HG02610 (cell line): ENCODE measurements at regions not wholly inside any gene's neighbourhood (a gene's known extent, or its start where the extent isn't known, plus 50 kb on each side); places are given as distances from the start of the nearest gene placed in this dataset.
"Not testable (repeated sequence)": the region's sequence is repeated elsewhere in the genome, so short reads cannot be mapped to it uniquely, and the experiment has no call there.

Experiments used
- ATAC-seq: cut with Tn5 transposase; IDR thresholded peaks from one replicate; pipeline ENCODE4 v1.9.1; 2021; ENCODE audit warnings: mild to moderate bottlenecking, moderate library complexity; ENCODE audit not compliant: unreplicated experiment

DNA sequence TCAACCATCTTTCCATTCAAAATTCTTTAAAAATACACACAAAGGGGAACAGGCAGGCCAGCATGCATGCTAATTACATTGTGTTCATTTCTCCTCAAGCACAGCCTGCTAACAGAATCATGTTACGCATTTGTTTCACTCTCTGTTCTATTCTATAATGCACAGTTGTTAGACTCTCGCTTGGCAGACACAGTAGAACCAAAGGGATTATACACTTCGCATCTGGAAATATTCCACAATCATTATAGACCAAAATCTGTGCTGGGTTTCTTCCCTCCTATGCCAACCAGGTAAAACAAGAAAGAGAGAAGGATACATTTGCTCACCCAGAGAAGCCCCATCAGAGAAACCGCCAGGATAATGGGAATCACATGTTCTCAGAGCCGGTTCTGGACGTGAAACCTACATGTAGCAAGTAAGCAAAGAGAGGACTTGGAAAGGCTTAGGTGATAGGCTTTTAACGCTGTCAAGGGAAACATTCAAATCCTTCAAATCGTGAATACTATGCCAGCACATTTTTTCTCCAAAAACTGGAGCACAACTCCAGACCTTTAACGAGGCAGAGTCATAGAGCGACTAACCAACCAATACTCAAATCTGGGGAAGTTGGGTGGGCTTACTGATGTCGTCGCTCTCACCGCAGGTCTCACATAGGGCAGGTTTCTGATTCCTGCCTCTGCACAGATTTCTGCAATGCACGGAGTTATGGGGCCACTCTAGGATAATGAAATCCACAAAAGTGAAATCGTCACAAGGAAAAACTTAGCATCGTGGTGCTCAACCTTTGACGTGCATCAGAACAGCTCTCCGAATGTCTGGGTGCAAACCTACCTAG, 380.5 kb upstream of the AUTS2 start:
- no peak for ATAC-seq

DNA sequence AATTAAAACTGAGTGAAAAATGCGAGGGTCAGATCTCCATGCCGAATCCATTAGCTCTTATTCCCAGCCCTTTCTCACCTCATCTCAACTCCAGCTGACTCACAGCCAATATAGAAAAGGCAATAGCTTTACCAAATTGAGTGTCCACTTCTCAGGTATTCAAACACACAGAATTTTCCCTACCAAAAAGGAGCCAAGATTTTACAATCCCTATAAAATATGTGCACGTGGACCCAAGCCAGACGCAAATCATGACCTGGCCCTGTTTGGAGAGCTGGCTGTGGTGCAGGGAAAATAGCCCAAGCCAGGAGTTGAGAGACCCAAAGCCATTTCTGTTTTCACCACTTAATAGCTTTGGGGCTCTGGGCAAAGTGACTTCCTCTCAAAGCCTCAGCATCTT, 379.7 kb upstream of the AUTS2 start:
- ATAC-seq, result no peak

DNA sequence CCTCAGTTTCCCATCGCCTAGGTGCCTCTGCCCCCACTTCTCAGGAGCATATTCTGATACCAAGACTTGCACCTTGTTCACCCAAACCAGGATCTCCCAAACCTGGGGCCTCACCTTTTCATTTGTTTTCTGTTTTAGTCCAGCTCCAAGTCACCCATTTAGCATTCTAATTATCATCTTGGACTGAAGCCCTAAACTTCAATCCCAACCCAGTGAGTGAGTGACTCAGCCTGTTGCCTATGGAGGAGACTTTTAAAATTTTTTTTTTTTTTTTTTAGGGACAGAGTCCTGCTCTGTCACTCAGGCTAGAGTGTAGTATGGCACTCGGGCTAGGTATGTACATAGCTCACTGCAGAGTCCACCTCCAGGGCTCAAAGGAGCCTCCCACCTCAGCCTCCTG, 378.9 kb upstream of the AUTS2 start:
- no peak for ATAC-seq

DNA sequence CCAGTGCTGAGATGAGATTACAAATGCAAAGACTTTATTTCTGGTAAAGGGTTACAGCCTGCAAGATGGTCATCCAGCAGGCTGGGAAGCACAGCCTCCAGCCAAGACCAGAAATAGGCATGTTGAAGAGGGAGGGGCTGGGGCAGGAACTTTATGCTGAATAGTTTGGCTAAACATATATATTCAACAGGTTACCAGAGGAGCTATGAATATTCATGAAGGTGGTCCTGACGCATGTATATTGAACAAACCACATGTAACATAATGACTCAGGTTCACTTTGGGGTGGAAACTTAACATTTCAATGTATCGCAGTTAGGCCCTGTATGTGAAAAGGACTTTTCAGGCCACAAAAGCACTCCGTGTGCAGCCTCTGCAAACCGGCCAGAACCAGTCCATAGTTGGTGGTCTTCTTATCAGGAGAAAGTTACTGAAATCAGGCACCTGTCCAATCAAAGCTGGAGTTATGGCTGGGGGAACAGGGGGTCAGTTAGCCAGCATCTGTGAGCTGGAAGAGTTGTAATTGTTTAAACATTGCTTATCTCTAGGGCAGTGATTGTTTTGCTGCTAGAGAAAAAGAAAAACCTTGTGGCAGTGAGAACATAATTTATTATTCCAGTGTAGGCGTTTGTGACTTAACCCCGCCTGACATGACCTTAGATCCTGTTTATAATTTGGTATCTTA, 372.9 kb upstream of the AUTS2 start:
- no peak for ATAC-seq

DNA sequence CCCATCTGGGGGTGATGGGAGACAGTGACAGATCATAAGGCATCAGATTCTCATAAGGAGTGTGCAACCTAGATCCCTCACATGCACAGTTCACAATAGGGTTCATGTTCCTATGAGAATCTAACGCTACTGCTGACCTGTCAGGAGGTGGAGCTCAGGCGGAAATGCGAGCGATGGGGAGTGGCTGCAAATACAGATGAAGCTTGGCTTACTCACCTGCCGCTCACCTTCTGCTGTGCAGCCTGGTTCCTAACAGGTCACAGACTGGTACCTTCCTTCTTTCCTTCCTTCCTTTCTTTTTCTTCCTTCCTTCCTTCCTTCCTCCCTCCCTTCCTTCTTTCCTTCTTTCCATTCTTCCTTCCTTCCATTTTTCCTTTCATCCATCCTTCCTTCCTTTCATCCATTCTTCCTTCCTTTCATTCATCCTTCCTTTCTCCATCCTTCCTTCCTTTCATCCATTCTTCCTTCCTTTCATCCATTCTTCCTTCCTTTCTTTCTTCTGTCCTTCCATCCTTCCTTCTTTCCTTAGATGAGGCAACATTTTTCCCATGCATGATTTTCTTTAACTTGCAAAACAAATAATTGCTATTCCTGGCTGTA, 370.0 kb upstream of the AUTS2 start:
- no peak for ATAC-seq

DNA sequence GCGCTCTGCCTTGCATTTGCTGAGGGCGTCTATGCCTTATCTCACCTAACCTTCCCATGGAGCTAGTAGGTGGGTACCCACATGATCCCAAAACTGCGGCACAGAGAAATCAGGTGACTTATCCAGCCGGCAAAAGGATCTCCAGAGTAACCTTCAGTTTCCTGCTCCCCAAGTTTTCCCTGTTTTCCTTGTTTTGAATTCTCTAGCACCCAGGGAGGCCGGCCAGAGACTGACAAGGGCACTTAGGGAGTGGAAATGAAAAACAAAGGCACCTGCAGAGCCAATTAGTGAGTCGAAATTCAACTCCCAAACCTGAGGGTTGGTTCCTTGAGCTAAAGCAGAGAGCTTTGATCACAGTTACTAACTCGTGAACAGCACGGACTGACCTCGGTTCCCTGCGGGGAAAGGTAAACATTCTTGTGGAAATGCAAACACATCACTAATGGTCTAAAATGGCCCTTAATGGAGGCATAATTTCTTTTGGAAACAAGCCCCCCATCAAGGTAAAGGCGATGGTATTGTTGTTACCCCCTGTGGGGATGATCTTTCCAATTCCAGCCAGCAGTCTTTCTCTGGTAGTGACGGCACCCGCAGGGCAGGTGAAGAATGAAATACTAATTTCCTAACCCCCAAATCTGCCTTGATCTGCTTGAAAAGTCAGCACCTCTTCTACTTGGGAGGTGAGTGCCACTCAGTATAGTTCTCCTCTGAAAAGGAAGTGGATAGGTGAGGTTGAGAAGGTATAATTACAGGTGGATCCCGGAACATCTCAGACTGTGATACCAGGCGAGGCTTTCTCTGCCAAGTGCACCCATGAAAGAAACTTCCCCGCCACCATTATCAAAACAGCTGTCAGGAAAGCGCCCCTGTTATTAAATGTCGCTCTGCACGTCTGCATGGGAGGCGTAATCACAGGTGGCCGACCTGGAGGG, 365.6 kb upstream of the AUTS2 start:
- no peak for ATAC-seq

DNA sequence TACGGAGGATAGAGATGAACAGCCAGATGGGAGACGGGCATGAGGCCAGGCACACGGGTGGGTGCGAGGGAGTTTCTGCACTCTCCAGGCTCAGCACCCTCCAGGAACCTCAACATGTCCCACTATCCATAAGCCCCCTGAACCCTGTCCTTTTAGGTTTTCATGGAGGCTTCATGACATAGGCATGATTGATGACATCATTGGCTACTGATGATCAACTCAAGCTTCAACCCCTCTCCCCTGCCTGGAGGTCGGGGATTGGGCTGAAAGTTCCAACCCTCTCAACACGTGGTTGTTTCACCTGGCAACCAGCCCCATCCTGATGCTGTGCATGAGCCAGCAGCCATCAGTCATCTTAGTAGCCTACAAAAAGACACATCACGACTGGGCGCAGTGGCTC, 360.7 kb upstream of the AUTS2 start:
- ATAC-seq, result no peak

DNA sequence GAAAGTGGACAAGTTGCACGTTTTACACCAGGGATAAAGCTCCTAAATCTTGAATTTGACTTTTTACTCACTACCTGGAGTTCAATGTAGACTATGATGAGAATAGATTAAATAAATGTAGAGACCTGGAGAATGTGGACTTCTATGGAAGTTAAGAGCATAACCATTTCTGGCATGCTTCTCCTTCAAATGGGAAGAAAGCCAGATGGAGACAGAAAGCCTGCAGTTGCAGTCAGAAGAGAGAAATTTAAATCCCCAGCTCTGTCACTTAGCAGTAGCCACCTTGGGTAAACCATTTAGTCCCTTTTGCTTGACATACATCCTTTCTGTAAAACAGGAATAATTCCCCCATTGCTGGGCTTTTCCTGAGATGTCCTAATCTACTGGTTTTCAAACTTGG, 355.3 kb upstream of the AUTS2 start:
- ATAC-seq, result no peak

DNA sequence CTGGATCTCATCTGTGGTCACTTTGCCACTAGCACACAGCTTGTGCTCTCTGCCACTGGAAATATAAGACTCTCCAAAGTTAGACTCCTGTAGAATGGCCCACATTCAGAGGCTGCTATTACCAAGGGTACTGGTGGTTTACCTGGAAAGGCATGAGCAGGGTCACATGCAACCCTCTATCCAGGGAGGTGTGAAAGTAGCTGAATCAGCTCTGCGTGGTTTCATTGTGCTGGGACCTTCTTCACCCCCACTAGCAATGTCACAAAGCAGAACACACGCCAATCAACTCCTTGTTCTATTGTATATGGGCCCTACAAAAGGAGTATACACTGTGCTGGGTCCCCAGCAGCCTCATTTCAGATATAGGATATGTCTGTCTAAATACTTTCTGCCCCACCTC, 353.6 kb upstream of the AUTS2 start:
- ATAC-seq, result no peak

DNA sequence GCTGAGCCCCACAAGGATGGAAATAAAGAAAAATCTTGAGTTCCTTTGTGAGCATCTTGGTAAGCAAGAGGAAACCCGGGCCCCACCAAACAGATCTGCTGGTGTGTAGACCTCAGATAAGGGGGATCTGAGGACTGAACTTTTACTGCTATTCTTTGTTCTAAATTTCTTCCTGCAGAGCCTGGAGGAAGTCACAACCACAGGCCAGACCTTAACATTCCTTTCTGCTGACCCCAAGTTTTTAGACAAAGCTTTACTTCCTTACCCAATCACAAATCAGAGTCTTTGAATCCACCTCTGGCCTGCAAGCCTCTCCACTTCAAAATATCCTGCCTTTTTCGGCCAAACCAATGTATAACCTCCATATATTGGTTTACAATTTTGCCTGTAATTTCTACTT, 352.6 kb upstream of the AUTS2 start:
- ATAC-seq, result no peak

DNA sequence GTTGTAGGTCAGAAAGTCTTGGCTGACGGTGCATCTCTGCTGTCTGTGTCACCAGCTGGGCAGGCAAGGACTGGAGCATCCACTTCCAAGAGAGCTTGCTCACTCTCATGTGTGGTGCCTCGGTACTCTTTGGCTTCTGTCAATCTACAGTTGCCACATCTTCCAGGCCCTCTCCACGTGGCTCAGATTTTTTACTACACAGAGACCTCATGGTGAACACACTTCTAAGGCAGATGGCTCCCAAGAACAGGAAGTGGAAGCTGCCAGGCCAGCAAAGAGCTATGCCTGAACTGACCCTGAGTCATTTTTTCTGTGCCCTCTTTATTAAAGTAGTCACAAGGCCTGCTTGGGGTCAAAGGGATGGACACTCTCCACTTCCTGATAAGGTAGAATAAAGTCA, 351.5 kb upstream of the AUTS2 start:
- no peak for ATAC-seq

DNA sequence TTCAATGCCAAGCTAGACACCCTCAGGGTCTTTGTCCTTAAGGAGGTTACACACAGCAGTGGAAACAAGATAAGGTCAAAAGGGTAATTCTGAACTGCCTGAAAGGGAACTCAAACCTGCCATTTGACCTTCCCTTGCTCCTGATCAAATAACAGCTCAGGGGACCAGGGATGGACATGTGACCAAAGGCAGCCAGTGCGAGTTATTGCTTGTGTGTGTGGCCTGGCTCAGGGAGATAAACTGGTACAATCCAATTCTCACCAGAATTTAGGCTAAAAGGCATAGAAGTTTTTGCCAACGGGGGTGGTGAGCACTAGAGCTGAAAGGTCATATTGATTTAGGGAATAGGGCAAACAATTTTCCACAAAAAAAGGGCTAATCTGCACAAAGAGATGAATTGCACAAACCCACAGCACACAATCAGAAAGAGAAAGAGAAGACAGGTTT, 349.9 kb upstream of the AUTS2 start:
- ATAC-seq, result not testable (repeated sequence)

DNA sequence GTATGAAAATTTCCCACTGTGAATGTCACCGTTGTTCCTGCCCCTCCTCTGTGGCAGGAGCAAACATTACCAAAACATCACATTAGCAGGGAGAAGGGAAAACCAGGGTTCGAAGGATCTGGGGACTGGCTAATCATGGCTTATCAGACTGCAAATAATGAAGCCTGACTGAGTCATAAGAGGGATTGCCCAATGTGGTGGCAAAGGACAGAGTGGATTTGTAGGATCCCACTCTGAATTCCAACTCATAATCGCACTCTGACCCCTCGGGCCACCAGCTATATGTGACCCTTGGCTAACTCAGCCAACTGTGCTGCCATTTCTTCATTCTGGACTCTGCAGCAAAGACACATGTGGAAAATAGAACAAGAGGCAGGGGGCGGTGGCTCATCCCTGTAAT, 347.3 kb upstream of the AUTS2 start:
- ATAC-seq, result no peak

DNA sequence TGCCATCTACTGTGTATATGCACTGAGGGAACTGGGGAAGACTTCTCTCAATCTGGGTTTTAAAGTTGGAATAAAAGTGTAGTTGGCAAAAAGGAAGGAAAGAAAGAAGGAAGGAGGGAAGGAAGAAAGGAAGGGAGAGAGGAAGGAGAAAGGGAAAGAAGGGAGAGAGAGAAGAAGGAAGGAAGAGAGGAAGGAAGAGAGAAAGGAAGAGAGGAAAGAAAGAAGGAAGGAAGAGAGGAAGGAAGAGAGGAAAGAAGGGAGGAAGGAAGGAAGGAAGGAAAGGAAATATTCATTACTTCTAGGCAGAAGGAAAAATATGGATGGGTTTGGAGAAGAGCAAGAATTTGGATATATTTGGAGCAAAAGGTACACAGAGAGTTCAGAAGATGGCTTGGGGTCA, 343.6 kb upstream of the AUTS2 start:
- no peak for ATAC-seq

DNA sequence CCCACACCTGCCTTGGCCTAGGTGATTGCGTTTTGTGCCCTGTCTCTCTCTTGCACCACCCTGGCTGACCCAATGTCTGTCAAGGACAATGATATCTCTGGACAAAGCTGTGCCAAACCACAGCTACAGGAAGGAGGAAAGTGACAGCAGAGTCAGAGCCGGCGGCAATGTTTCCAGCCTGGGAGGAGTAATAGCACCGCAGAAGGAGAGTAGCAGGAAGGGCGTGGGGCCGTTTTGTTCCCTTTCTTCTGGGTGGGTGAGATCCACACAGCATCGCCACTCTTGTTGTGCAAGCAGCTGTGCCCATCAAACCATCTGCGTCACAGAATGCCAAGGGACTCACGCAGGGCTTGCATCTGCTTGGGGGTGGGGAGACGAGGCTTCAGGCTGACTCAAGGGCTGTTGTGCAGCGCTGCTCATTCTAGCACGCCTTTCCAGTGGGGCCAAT, 341.6 kb upstream of the AUTS2 start:
- no peak for ATAC-seq

DNA sequence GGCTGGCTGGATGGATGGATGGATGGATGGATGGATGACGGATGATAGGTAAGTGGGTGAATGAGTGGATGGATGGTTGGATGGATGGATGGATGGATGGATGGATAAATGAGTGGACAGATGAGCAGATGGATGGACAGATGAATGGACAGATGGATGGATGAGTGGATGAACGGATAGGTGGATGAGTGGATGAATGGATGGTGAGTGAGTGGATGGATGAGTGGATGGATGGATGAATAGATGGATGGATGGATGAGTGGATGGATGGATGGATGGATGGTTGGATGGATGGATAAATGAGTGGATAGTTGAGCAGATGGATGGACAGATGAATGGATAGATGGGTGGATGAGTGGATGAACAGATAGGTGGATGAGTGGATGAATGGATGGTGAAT, 340.7 kb upstream of the AUTS2 start:
- no peak for ATAC-seq

DNA sequence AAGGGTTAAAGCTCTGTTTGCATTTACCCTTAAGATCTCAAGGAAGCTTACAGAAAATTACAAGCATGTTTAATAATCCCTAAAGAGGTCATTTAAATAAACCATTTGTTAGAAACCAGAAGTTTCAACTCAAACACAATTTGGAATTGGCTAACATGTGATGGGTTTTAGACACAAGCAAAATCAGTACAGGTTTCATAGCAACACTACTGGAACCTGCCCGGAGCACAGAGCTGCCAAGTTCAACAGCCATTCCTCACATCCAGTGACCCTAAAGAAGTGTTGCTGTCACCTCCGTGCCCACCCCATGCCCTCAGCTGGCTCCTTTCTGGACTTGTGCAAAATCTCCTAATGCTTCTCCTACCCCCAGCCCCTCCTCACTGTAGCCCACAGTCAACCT, 338.8 kb upstream of the AUTS2 start:
- no peak for ATAC-seq

DNA sequence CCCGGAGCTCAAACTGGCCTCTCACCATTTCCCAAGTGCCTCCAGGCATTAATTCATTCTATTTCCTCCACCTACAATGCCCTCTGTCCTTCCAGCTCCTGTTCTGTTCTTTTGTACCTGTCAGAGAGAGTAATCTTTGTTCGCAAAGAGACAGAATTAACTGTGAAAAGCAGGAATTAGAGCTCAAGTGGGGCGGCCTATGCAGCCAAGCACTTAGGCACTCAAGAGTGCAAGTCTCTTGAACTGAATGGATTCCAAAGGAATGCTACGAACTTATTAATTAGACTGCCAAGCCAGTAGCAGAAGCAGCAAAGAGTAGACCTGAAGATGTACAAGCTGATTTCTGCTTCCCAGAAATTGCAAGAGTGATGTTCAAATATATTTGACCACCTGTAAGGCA, 338.3 kb upstream of the AUTS2 start:
- no peak for ATAC-seq

DNA sequence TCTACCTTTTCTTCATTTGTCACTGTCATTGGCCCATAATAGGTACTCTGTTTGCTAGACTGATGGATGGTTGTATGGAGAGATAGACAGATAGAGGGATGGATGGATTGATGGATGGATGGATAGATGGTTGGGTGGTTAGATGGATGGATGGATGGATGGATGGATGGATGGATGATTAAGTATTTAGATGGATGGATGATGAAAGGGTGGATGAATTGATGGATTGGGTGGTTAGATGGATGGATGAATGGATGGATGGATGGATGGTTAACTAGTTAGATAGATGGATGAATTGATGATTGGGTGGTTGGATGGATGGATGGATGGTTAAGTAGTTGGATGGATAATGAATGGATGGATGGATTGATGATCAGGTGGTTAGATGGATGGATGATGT, 334.7 kb upstream of the AUTS2 start:
- ATAC-seq, result no peak

DNA sequence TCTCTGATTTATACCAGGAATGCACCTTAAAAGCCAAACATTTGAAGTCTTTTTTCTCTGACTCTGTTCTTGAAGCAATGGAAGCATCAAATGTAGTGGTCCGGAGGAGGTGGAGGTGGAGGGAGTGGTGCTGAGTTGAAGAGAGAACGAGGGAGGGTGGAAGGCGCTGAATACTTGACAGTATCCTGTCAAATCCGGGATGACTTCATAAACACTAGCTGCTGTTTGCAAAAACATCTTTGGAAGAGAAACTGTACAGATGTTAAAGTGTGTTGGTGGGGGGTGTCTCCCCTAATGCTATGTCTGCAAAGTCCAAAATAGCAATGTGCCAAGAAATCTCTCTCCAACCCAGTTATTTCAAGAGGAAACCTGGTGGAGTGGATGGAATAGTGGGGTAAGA, 328.5 kb upstream of the AUTS2 start:
- no peak for ATAC-seq

DNA sequence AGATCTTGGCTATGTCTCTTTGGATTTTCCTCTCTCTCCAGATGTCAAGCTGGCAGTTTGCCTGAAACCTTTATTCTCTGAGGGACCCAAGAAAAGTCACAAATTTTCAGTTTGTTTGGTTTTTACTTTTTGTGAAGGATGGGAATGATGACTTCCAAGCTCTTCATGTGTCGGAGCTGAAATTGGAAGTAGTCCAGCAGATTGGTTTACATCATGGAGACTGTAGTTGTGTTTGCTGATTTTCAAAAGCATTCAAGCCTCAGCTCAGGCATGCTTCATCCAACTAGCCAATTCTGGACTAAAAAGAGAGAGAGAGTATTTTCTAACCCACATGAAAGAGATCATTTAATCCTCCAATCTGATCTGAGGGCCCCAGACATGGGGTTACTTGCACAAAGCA, 326.2 kb upstream of the AUTS2 start:
- ATAC-seq, result no peak
